22Rv1 (cell line): ENCODE measurements at regions not wholly inside any gene's neighbourhood (a gene's known extent, or its start where the extent isn't known, plus 50 kb on each side); places are given as distances from the start of the nearest gene placed in this dataset.

Source experiments
- ZFX ChIP-seq: fragments of 450-650 bp; IDR thresholded peaks from 2 replicates; pipeline ENCODE4 v1.6.1; 2017; ENCODE audit warnings: antibody characterized with exemption, borderline replicate concordance
- TF ChIP-seq, protein P1 (sequence below): fragments of 450-650 bp; IDR thresholded peaks from 2 replicates; pipeline ENCODE4 v1.5.1; 2017; ENCODE audit warnings: mild to moderate bottlenecking

DNA sequence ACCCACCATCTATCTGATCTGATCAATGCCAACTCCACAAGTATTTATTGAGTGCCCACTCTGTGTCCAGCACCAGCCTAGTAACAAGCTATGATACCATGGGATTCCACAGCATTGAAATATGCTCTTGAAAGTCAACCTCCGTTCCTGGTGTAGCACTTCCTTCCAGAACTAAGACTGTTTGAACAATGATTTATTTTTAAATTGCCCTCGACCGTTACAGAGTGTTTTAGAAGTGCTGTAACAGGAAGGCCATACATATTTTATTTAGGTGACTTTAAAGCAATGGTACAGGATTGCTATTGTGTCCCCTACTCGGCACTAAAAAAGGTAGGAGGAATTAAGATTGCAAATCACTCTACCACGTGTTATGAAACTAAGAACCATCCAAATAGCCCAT lies 225.6 kb downstream of the TEX36 start:
- TF ChIP-seq, protein P1, sequence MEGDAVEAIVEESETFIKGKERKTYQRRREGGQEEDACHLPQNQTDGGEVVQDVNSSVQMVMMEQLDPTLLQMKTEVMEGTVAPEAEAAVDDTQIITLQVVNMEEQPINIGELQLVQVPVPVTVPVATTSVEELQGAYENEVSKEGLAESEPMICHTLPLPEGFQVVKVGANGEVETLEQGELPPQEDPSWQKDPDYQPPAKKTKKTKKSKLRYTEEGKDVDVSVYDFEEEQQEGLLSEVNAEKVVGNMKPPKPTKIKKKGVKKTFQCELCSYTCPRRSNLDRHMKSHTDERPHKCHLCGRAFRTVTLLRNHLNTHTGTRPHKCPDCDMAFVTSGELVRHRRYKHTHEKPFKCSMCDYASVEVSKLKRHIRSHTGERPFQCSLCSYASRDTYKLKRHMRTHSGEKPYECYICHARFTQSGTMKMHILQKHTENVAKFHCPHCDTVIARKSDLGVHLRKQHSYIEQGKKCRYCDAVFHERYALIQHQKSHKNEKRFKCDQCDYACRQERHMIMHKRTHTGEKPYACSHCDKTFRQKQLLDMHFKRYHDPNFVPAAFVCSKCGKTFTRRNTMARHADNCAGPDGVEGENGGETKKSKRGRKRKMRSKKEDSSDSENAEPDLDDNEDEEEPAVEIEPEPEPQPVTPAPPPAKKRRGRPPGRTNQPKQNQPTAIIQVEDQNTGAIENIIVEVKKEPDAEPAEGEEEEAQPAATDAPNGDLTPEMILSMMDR = no peak
- TF ChIP-seq ZFX = no peak
